HepG2 (cell line): ENCODE measurements at regions not wholly inside any gene's neighbourhood (a gene's known extent, or its start where the extent isn't known, plus 50 kb on each side); places are given as distances from the start of the nearest gene placed in this dataset.

Experiments used
- ATAC-seq: fragments of 200-7000 bp; cut with Tn5 transposase; 3 replicates; pipeline ENCODE4 v1.9.1; 2020; ENCODE audit warnings: mild to moderate bottlenecking, moderate library complexity
- BruUV-seq: library from RNA; stranded (reverse); fragments of 400-500 nt; replicated peaks from 2 replicates; lab custom pipeline; 2021; lab: Mats Ljungman, UMichigan
- CTCF ChIA-PET: fragments of 300-600 bp; formaldehyde crosslinking; extraction: SDS; loops from one replicate; lab custom pipeline; 2021; ENCODE audit warnings: low total read pairs, inconsistent platforms, low intra/inter-chr PET ratio; lab: Yijun Ruan, JAX
- POLR2A ChIA-PET: fragments of 350-600 bp; sonication (Branson Sonifier 250); formaldehyde crosslinking; loops from one replicate; lab custom pipeline; 2020; ENCODE audit warnings: antibody characterized with exemption, inconsistent platforms; lab: Yijun Ruan, JAX
- DNase-seq: peaks from one replicate; pipeline ENCODE4 v3.0.0-alpha.2; 2015; ENCODE audit warnings: low spot score
- FAIRE-seq: peaks from 3 replicates; lab custom pipeline; 2011; peaks lifted over from hg19 to GRCh38; lab: Jason Lieb, UNC
- H2AFZ ChIP-seq: one replicate; pipeline ENCODE4 v1.6.1; 2011; ENCODE audit warnings: low read length, inconsistent platforms
- H3K27ac ChIP-seq: fragments of 300-600 bp; 3 replicates; pipeline ENCODE4 v1.8.0; 2011; ENCODE audit warnings: mixed run types, mild to moderate bottlenecking, mixed read lengths, low read length, inconsistent platforms; ENCODE audit not compliant: insufficient read depth; ENCODE audit errors: extremely low read length
- H3K27me3 ChIP-seq, 2 experiments: fragments of 200-600 bp in 1 of 2; 2 replicates in 1 of 2; 3 replicates in 1 of 2; pipeline versions ENCODE4 v1.6.0 to v1.8.0; 2011; ENCODE audit warnings: low read length in 2 of 2, mild to moderate bottlenecking in 2 of 2, moderate library complexity in 2 of 2, inconsistent platforms in 1 of 2; ENCODE audit not compliant: insufficient read depth in 2 of 2, control insufficient read depth in 1 of 2
- H3K36me3 ChIP-seq, 2 experiments: fragments of 200-600 bp in 1 of 2; replicated peaks in 1 of 2; 2 replicates in 1 of 2; 3 replicates in 1 of 2; pipeline versions ENCODE4 v1.5.1 to v1.8.0; 2011; ENCODE audit warnings: low read length in 2 of 2, inconsistent platforms in 1 of 2; ENCODE audit not compliant: insufficient read depth in 2 of 2, control insufficient read depth in 1 of 2
- H3K4me1 ChIP-seq: 2 replicates; pipeline ENCODE4 v1.5.1; 2012; ENCODE audit warnings: low read length, inconsistent platforms; ENCODE audit not compliant: insufficient read depth
- H3K4me2 ChIP-seq: 2 replicates; pipeline ENCODE4 v1.6.0; 2011; ENCODE audit warnings: low read depth, low read length, inconsistent platforms
- H3K4me3 ChIP-seq, 3 experiments: fragments of 200-600 bp in 1 of 3; sonication (generic), shearing (Covaris generic) in 1 of 3; replicated peaks in 1 of 3; 2 replicates each; pipeline ENCODE4 v1.5.1; 2011 to 2016; ENCODE audit warnings: low read length in 3 of 3, inconsistent platforms in 2 of 3, low read depth in 2 of 3, mild to moderate bottlenecking in 2 of 3, control low read depth in 1 of 3, mixed read lengths in 1 of 3; ENCODE audit not compliant: insufficient read depth in 1 of 3
- H3K79me2 ChIP-seq: one replicate; pipeline ENCODE4 v1.6.1; 2011; ENCODE audit warnings: low read length, inconsistent platforms; ENCODE audit not compliant: insufficient read depth
- H3K9ac ChIP-seq: 2 replicates; pipeline ENCODE4 v1.6.0; 2011; ENCODE audit warnings: mild to moderate bottlenecking, low read depth, low read length, inconsistent platforms; ENCODE audit not compliant: insufficient read depth
- H3K9me3 ChIP-seq: 2 replicates; pipeline ENCODE4 v1.5.1; 2012; ENCODE audit warnings: mild to moderate bottlenecking, low read length
- H4K20me1 ChIP-seq: 2 replicates; pipeline ENCODE4 v1.6.0; 2011; ENCODE audit warnings: inconsistent platforms, mild to moderate bottlenecking, low read length, moderate library complexity; ENCODE audit not compliant: insufficient read depth
- CCAR2 ChIP-seq: fragments of 200-400 bp; formaldehyde crosslinking; optimal IDR thresholded peaks from 2 replicates; pipeline ENCODE3; 2018; ENCODE audit warnings: low read depth, mild to moderate bottlenecking, low read length, moderate library complexity
- GATA4 ChIP-seq: sonication (generic); IDR thresholded peaks from 2 replicates; pipeline ENCODE4 v1.6.1; 2016; ENCODE audit warnings: antibody characterized with exemption, low read depth, borderline replicate concordance
- KLF12 ChIP-seq: sonication (generic); formaldehyde crosslinking; IDR thresholded peaks from 2 replicates; pipeline ENCODE4 v1.4.0; 2020; ENCODE audit warnings: missing genetic modification reagents, borderline replicate concordance
- MED1 ChIP-seq: sonication (generic); formaldehyde crosslinking; IDR thresholded peaks from 2 replicates; pipeline ENCODE4 v1.4.0; 2020; ENCODE audit warnings: missing genetic modification reagents
- PLRG1 ChIP-seq: fragments of 450-650 bp; conservative IDR thresholded peaks from 2 replicates; pipeline ENCODE4 v1.6.1; 2016
- RFX5 ChIP-seq: IDR thresholded peaks from 2 replicates; pipeline ENCODE4 v1.6.1; 2011; ENCODE audit warnings: low read depth, low read length, improper control_type of control experiment
- SMYD3 ChIP-seq: sonication (generic); formaldehyde crosslinking; IDR thresholded peaks from 2 replicates; pipeline ENCODE4 v1.8.1; 2023; ENCODE audit warnings: mild to moderate bottlenecking, missing genetic modification reagents
- TOE1 ChIP-seq: sonication (generic); formaldehyde crosslinking; IDR thresholded peaks from 2 replicates; pipeline ENCODE4 v1.4.0; 2020; ENCODE audit warnings: mild to moderate bottlenecking, missing genetic modification reagents
- ZBTB3 ChIP-seq: sonication (generic); formaldehyde crosslinking; IDR thresholded peaks from 2 replicates; pipeline ENCODE4 v1.4.0; 2020; ENCODE audit warnings: low read depth, mild to moderate bottlenecking, moderate library complexity, missing genetic modification reagents, borderline replicate concordance
- ZMYM3 ChIP-seq: sonication (generic); formaldehyde crosslinking; IDR thresholded peaks from 2 replicates; pipeline ENCODE4 v1.5.1; 2020; ENCODE audit warnings: mild to moderate bottlenecking, missing genetic modification reagents
- ZNF484 ChIP-seq: sonication (generic); formaldehyde crosslinking; IDR thresholded peaks from 2 replicates; pipeline ENCODE4 v1.5.1; 2020; ENCODE audit warnings: mild to moderate bottlenecking, low read depth, missing genetic modification reagents, borderline replicate concordance
- ZNF615 ChIP-seq: sonication (generic); formaldehyde crosslinking; IDR thresholded peaks from 2 replicates; pipeline ENCODE4 v1.5.0; 2020; ENCODE audit warnings: mild to moderate bottlenecking, missing genetic modification reagents, borderline replicate concordance
- ZNF749 ChIP-seq: sonication (generic); formaldehyde crosslinking; IDR thresholded peaks from 2 replicates; pipeline ENCODE4 v1.8.0; 2022; ENCODE audit warnings: mild to moderate bottlenecking, missing genetic modification reagents, moderate library complexity, borderline replicate concordance
- whole genome bisulfite sequencing: methylation state at CpG from one replicate; pipeline ENCODE4 v1.1.6; 2017; ENCODE audit warnings: low lambda C conversion rate; 5-methylcytosine and 5-hydroxymethylcytosine counted together
- in situ Hi-C: cut with HindIII; loops from 2 replicates; pipeline ENCODE4 v1.10.0; 2017; ENCODE audit warnings: low pct_unique_long_range_greater_than_20kb; ENCODE audit not compliant: extremely low pct_ligation_motif_present
- intact Hi-C: fragments of 100-400 bp; cut with micrococcal nuclease; formaldehyde crosslinking; loops from one replicate; pipeline ENCODE4 v1.10.0; 2022; ENCODE audit not compliant: unreplicated experiment
- TF ChIP-seq, protein P1 (sequence below): sonication (generic); formaldehyde crosslinking; IDR thresholded peaks from one replicate; pipeline ENCODE4 v1.5.1; 2020; ENCODE audit warnings: mild to moderate bottlenecking, missing genetic modification reagents; ENCODE audit errors: not compliant biosample characterization
- TF ChIP-seq, protein P2 (sequence below): sonication (generic); formaldehyde crosslinking; IDR thresholded peaks from 2 replicates; pipeline ENCODE4 v1.4.0; 2020; ENCODE audit warnings: mild to moderate bottlenecking, missing genetic modification reagents
- TF ChIP-seq, protein P3 (sequence below): sonication (generic); formaldehyde crosslinking; IDR thresholded peaks from 2 replicates; pipeline ENCODE4 v1.8.1; 2023; ENCODE audit warnings: mild to moderate bottlenecking, missing genetic modification reagents, borderline replicate concordance

DNA sequence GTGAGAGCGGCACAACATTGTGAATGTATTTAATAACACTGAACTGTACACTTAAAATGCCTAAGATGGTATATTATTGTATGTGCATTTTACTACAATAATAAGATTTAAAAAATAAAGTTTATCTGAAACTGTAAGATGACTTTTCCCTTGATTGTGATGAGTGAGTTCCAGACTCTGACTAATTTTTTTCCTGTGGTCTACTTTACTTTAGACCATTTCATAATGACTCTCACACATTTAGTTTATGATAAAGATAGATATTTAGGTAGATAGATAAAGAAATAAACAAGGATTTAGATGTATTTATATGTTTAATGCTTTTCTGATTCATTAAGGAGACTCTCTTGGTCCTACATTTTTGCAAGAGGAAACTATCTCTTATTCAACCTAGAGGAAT is 835.9 kb upstream of the SORCS1 start:
- H3K4me1 ChIP-seq: no peaks in the 10 kb centered on the region
- H4K20me1 ChIP-seq: no peaks in the 10 kb centered on the region
- intact Hi-C loops: no loop called here
- TF ChIP-seq CCAR2 (no peak), GATA4 (no peak), ZMYM3 (CRISPR knock-in tag) (no peak), KLF12 (no peak), ZNF615 (CRISPR knock-in tag) (no peak), SMYD3 (CRISPR knock-in tag) (no peak), PLRG1 (no peak), ZBTB3 (CRISPR knock-in tag) (no peak), ZNF484 (no peak), ZNF749 (CRISPR knock-in tag) (no peak), TOE1 (CRISPR knock-in tag) (no peak), MED1 (CRISPR knock-in tag) (no peak), RFX5 (no peak)
- TF ChIP-seq, protein P1, sequence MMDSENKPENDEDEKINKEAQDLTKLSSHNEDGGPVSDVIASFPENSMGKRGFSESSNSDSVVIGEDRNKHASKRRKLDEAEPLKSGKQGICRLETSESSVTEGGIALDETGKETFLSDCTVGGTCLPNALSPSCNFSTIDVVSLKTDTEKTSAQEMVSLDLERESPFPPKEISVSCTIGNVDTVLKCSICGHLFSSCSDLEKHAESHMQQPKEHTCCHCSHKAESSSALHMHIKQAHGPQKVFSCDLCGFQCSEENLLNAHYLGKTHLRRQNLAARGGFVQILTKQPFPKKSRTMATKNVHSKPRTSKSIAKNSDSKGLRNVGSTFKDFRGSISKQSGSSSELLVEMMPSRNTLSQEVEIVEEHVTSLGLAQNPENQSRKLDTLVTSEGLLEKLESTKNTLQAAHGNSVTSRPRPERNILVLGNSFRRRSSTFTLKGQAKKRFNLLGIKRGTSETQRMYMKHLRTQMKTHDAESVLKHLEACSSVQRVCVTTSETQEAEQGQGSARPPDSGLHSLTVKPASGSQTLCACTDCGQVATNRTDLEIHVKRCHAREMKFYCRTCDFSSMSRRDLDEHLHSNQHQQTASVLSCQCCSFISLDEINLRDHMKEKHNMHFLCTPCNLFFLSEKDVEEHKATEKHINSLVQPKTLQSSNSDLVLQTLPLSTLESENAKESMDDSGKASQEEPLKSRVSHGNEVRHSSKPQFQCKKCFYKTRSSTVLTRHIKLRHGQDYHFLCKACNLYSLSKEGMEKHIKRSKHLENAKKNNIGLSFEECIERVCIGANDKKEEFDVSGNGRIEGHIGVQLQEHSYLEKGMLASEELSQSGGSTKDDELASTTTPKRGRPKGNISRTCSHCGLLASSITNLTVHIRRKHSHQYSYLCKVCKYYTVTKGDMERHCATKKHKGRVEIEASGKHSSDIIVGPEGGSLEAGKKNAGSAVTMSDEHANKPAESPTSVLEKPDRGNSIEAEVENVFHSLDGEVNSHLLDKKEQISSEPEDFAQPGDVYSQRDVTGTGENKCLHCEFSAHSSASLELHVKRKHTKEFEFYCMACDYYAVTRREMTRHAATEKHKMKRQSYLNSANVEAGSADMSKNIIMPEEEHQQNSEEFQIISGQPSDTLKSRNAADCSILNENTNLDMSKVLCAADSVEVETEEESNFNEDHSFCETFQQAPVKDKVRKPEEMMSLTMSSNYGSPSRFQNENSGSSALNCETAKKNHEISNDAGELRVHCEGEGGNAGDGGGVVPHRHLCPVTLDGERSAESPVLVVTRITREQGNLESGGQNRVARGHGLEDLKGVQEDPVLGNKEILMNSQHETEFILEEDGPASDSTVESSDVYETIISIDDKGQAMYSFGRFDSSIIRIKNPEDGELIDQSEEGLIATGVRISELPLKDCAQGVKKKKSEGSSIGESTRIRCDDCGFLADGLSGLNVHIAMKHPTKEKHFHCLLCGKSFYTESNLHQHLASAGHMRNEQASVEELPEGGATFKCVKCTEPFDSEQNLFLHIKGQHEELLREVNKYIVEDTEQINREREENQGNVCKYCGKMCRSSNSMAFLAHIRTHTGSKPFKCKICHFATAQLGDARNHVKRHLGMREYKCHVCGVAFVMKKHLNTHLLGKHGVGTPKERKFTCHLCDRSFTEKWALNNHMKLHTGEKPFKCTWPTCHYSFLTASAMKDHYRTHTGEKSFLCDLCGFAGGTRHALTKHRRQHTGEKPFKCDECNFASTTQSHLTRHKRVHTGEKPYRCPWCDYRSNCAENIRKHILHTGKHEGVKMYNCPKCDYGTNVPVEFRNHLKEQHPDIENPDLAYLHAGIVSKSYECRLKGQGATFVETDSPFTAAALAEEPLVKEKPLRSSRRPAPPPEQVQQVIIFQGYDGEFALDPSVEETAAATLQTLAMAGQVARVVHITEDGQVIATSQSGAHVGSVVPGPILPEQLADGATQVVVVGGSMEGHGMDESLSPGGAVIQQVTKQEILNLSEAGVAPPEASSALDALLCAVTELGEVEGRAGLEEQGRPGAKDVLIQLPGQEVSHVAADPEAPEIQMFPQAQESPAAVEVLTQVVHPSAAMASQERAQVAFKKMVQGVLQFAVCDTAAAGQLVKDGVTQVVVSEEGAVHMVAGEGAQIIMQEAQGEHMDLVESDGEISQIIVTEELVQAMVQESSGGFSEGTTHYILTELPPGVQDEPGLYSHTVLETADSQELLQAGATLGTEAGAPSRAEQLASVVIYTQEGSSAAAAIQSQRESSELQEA (CRISPR knock-in tag): no peak
- TF ChIP-seq, protein P2, sequence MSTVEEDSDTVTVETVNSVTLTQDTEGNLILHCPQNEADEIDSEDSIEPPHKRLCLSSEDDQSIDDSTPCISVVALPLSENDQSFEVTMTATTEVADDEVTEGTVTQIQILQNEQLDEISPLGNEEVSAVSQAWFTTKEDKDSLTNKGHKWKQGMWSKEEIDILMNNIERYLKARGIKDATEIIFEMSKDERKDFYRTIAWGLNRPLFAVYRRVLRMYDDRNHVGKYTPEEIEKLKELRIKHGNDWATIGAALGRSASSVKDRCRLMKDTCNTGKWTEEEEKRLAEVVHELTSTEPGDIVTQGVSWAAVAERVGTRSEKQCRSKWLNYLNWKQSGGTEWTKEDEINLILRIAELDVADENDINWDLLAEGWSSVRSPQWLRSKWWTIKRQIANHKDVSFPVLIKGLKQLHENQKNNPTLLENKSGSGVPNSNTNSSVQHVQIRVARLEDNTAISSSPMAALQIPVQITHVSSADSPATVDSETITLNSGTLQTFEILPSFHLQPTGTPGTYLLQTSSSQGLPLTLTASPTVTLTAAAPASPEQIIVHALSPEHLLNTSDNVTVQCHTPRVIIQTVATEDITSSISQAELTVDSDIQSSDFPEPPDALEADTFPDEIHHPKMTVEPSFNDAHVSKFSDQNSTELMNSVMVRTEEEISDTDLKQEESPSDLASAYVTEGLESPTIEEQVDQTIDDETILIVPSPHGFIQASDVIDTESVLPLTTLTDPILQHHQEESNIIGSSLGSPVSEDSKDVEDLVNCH: no peak
- TF ChIP-seq, protein P3, sequence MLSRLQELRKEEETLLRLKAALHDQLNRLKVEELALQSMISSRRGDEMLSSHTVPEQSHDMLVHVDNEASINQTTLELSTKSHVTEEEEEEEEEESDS (CRISPR knock-in tag): no peak

More for the DNA sequence above, 835.9 kb upstream of the SORCS1 start:
- DNase-seq (no peak), ATAC-seq (no peak), FAIRE-seq (no peak)
- H3K27me3 ChIP-seq: no peaks in the 10 kb centered on the region
- CTCF ChIA-PET: no interaction called here
- peaks cover 70% of the 10 kb centered on the region for H3K9me3 ChIP-seq
- H3K79me2 ChIP-seq: no peaks in the 10 kb centered on the region
- WGBS: 3% methylated on average over 1 of the region's 1 CpG
- no peak overlapping the region for H2AFZ ChIP-seq
- H3K4me3 ChIP-seq: no peak overlapping the region
- POLR2A ChIA-PET: no interaction called here
- H3K9ac ChIP-seq: no peak overlapping the region
- H3K36me3 ChIP-seq: no peaks in the 10 kb centered on the region
- H3K4me2 ChIP-seq: no peak overlapping the region
- BruUV-seq: no TSS peak
- in situ Hi-C loops: no loop called here
- no peak overlapping the region for H3K27ac ChIP-seq
